ENCODE measurements at regions not wholly inside any gene's neighbourhood (a gene's known extent, or its start where the extent isn't known, plus 50 kb on each side); places are given as distances from the start of the nearest gene placed in this dataset.

DNA sequence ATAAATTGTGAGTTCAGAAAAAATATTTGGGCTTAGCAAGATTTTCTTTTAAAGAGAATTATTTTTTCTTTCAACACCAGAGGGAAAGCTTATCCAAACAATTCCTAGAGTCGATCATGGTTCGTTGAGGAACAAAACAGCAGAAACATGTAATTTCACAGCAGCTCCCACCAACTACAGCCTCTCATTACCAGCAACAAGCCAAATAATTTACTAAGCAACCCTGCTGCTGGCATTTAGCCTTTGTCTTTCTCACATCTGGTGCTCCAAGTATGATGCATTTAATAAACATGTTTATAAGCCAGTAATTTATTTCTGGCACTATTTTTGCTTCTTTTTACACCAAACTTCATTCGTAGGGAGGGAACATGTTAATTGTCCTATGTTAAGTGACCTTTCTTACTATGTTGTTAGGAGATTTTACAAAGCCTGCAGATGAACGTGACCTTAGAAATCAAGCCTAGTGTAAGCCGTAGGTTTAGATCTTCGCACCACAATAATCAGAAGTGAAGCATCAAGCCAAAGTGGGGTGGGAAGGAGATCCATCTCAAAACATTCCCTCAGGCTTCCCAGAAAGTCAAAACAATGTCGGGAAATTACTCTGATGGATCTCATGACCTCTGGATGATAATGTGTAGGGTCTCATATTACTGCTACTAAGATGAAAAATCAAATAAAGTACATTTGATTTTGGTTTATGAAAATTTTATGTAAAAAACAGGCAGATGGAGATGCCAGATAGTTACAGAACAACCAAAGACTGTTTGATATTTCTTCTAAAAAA lies 128.4 kb downstream of the RPAP3 start:
- Histone ChIP-seq H3K27me3 (no peaks in the 10 kb centered on the region), H3K36me3 (no peaks in the 10 kb centered on the region), H3K27ac (no peak overlapping the region), H3K4me1 (ENCODE audit: insufficient read depth) (peaks cover 1% of the 10 kb centered on the region), H3K9me3 (no peaks in the 10 kb centered on the region), H3K4me3 (no peak overlapping the region)
- intact Hi-C loops (cut with DNase I): no loop called here
- no peak for DNase-seq
- WGBS, 3 donors: 7 to 18% (median 13%) methylated on average over 7 of the region's 7 CpGs
- TF ChIP-seq EP300 (IDR thresholded peaks at IDR 0.05) (no peak), POLR2A (IDR thresholded peaks at IDR 0.05) (no peak), CTCF (IDR thresholded peaks at IDR 0.05) (no peak)

GRCh38 chr12:47576289-47576945 lies 129.4 kb downstream of the RPAP3 start:
- 9 to 18% (median 14%) methylated on average over 7 of the region's 7 CpGs for WGBS, 3 donors

DNA sequence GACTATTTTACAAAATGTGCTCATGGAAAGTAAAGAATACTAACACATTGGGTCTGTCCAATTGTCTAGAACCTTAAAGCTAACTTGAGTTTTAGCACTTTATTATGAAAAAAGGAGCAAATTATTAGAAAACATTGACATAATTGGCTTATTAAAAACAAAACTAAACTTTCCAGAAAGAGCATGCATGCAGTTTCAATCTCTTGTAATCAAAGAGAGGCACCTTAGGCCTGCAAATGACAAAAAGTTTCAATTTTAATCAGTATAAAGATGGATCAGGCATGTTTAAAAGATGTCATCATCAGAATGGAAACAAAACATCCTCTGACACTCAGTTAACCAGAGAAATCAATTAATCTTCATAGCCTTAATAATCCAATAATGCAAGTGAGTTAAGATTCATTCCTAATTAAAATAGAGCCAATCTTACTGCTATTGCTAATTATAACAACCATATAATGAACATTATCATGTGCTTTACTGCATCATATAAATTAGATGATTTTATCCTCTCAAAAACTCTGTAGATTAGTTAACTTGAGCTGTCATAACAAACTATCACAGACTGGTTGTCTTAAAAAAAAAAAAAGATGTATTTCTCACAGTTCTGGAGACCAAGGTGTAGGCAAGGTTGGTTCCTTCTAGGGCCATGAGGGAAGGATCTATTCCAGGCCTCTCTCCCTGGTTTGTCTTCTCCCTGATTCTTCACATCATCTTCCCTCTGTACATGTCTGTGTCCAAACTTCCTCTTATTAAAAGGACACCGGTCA lies 131.4 kb downstream of the RPAP3 start:
- intact Hi-C loops (cut with DNase I): no loop called here
- H3K4me3 ChIP-seq: no peak overlapping the region
- no peaks in the 10 kb centered on the region for H3K27me3 ChIP-seq
- WGBS, 3 donors: 81 to 92% (median 92%) methylated on average over 1 of the region's 1 CpG
- no peak for DNase-seq
- peaks cover 1% of the 10 kb centered on the region for H3K4me1 ChIP-seq (ENCODE audit: insufficient read depth)
- H3K27ac ChIP-seq: no peak overlapping the region
- TF ChIP-seq POLR2A (IDR thresholded peaks at IDR 0.05) (no peak), EP300 (IDR thresholded peaks at IDR 0.05) (no peak), CTCF (IDR thresholded peaks at IDR 0.05) (no peak)
- no peaks in the 10 kb centered on the region for H3K36me3 ChIP-seq
- H3K9me3 ChIP-seq: no peaks in the 10 kb centered on the region

More at GRCh38 chr12:47576289-47576945, 129.4 kb downstream of the RPAP3 start:
- Histone ChIP-seq H3K9me3 (no peaks in the 10 kb centered on the region), H3K4me1 (ENCODE audit: insufficient read depth) (peaks cover 1% of the 10 kb centered on the region), H3K27ac (no peak overlapping the region), H3K27me3 (no peaks in the 10 kb centered on the region), H3K36me3 (no peaks in the 10 kb centered on the region), H3K4me3 (no peak overlapping the region)
- intact Hi-C loops (cut with DNase I): no loop called here
- DNase-seq: no peak
- TF ChIP-seq POLR2A (IDR thresholded peaks at IDR 0.05) (no peak), CTCF (IDR thresholded peaks at IDR 0.05) (no peak), EP300 (IDR thresholded peaks at IDR 0.05) (no peak)

DNA sequence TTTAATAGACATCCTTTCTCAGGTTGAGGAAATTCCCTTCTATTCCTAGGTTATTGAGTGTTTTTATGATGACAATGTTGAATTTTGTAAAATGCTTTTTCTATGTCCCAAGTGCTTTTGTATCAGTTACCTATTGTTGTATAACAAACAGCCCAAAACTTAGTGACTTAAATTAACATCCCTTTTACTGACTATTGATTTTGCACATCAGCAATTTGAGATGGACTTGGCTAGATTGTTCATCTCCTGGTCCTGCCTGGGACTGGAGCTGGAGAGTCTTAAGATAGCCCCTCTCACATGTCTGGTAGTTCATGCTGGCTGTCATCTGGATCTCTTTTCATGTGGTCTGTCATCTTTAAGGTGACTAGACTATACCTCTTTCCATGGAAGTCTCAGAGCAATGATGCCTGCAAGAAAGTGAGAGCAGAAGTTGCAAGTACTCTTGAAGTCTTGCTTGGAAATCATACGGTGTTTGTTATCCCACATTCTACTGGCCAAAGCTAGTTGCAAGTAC lies 132.6 kb downstream of the RPAP3 start:
- DNase-seq: no peak
- 88 to 92% (median 89%) methylated on average over 1 of the region's 1 CpG for WGBS, 3 donors

More for the DNA sequence above, 132.6 kb downstream of the RPAP3 start:
- no peaks in the 10 kb centered on the region for H3K36me3 ChIP-seq
- H3K27me3 ChIP-seq: no peaks in the 10 kb centered on the region
- H3K4me3 ChIP-seq: no peak overlapping the region
- no peak overlapping the region for H3K27ac ChIP-seq
- intact Hi-C loops (cut with DNase I): no loop called here
- H3K9me3 ChIP-seq: no peaks in the 10 kb centered on the region
- TF ChIP-seq POLR2A (IDR thresholded peaks at IDR 0.05): no peak
- no peak for TF ChIP-seq EP300 (IDR thresholded peaks at IDR 0.05)
- TF ChIP-seq CTCF (IDR thresholded peaks at IDR 0.05): no peak
- H3K4me1 ChIP-seq (ENCODE audit: insufficient read depth): peaks cover 1% of the 10 kb centered on the region
